ENCODE measurements at regions not wholly inside any gene's neighbourhood (a gene's known extent, or its start where the extent isn't known, plus 50 kb on each side); places are given as distances from the start of the nearest gene placed in this dataset.

GRCh38 chr3:154720921-154721320 is 290.9 kb upstream of the GPR149 start:
- Histone ChIP-seq H3K9me3 (ENCODE audit: severe bottlenecking) (no peaks in the 10 kb centered on the region), H3K4me3 (ENCODE audit: low read depth, low read length) (no peak overlapping the region), H3K27me3 (ENCODE audit: insufficient read depth, low read depth, severe bottlenecking) (no peaks in the 10 kb centered on the region), H3K27ac (no peak overlapping the region), H3K36me3 (no peaks in the 10 kb centered on the region)
- DNase-seq, result no peak
- no peak for TF ChIP-seq CTCF (IDR thresholded peaks at IDR 0.05; ENCODE audit: low read depth, low read length)

- no peaks in the 10 kb centered on the region for H3K27me3 ChIP-seq (ENCODE audit: insufficient read depth, low read depth, severe bottlenecking)
- no peak for DNase-seq
- H3K36me3 ChIP-seq, result no peaks in the 10 kb centered on the region
- TF ChIP-seq CTCF (IDR thresholded peaks at IDR 0.05; ENCODE audit: low read depth, low read length), result no peak
- H3K9me3 ChIP-seq (ENCODE audit: severe bottlenecking), result no peaks in the 10 kb centered on the region
- H3K27ac ChIP-seq, result no peak overlapping the region
- H3K4me3 ChIP-seq (ENCODE audit: low read depth, low read length), result no peak overlapping the region
Observed at GRCh38 chr3:154718053-154718452, 288.1 kb upstream of the GPR149 start.

GRCh38 chr3:154716170-154716569 is 286.2 kb upstream of the GPR149 start:
- no peaks in the 10 kb centered on the region for H3K9me3 ChIP-seq (ENCODE audit: severe bottlenecking)
- H3K36me3 ChIP-seq, result no peaks in the 10 kb centered on the region
- H3K27me3 ChIP-seq (ENCODE audit: insufficient read depth, low read depth, severe bottlenecking), result no peaks in the 10 kb centered on the region
- no peak overlapping the region for H3K4me3 ChIP-seq (ENCODE audit: low read depth, low read length)
- no peak for DNase-seq
- H3K27ac ChIP-seq, result no peak overlapping the region
- TF ChIP-seq CTCF (IDR thresholded peaks at IDR 0.05; ENCODE audit: low read depth, low read length), result no peak

- Histone ChIP-seq H3K9me3 (ENCODE audit: severe bottlenecking) (no peaks in the 10 kb centered on the region), H3K4me3 (ENCODE audit: low read depth, low read length) (no peak overlapping the region), H3K27me3 (ENCODE audit: insufficient read depth, low read depth, severe bottlenecking) (no peaks in the 10 kb centered on the region), H3K27ac (no peak overlapping the region), H3K36me3 (no peaks in the 10 kb centered on the region)
- DNase-seq, result no peak
- no peak for TF ChIP-seq CTCF (IDR thresholded peaks at IDR 0.05; ENCODE audit: low read depth, low read length)
Observed at GRCh38 chr3:154708554-154708953, 278.6 kb upstream of the GPR149 start.

GRCh38 chr3:154701055-154701454 is 271.1 kb upstream of the GPR149 start:
- Histone ChIP-seq H3K9me3 (ENCODE audit: severe bottlenecking) (no peaks in the 10 kb centered on the region), H3K36me3 (no peaks in the 10 kb centered on the region), H3K27ac (no peak overlapping the region), H3K4me3 (ENCODE audit: low read depth, low read length) (no peak overlapping the region), H3K27me3 (ENCODE audit: insufficient read depth, low read depth, severe bottlenecking) (no peaks in the 10 kb centered on the region)
- no peak for DNase-seq
- no peak for TF ChIP-seq CTCF (IDR thresholded peaks at IDR 0.05; ENCODE audit: low read depth, low read length)

GRCh38 chr3:154690413-154690812 is 260.4 kb upstream of the GPR149 start:
- Histone ChIP-seq H3K36me3 (no peaks in the 10 kb centered on the region), H3K27me3 (ENCODE audit: insufficient read depth, low read depth, severe bottlenecking) (no peaks in the 10 kb centered on the region), H3K9me3 (ENCODE audit: severe bottlenecking) (no peaks in the 10 kb centered on the region), H3K4me3 (ENCODE audit: low read depth, low read length) (no peak overlapping the region), H3K27ac (no peak overlapping the region)
- no peak for DNase-seq
- TF ChIP-seq CTCF (IDR thresholded peaks at IDR 0.05; ENCODE audit: low read depth, low read length), result no peak
